Activated naive CD8-positive, alpha-beta T cell treated with anti-CD3 and anti-CD28 coated beads, Interleukin-2, amount 10 ng/mL, durations not matched to agents 7 days and 5 days (primary cell): ENCODE measurements at regions not wholly inside any gene's neighbourhood (a gene's known extent, or its start where the extent isn't known, plus 50 kb on each side); places are given as distances from the start of the nearest gene placed in this dataset.
"Not testable (repeated sequence)": the region's sequence is repeated elsewhere in the genome, so short reads cannot be mapped to it uniquely, and the experiment has no call there.

Experiments used
- ATAC-seq: fragments of 150-1000 bp; cut with Tn5 transposase; one replicate; pipeline ENCODE4 v1.10.0; 2021; ENCODE audit warnings: low read depth, moderate library complexity
- POLR2A ChIA-PET: fragments of 350-600 bp; sonication (Branson Sonifier 250); formaldehyde crosslinking; loops from one replicate; lab custom pipeline; 2021; ENCODE audit warnings: antibody characterized with exemption; lab: Charles Lee
- DNase-seq: peaks from one replicate; pipeline ENCODE4 v3.0.0; 2021
- H3K27ac Mint-ChIP-seq: one replicate; pipeline ENCODE4 v1.8.0; 2022; ENCODE audit warnings: mild to moderate bottlenecking, mixed read lengths
- H3K27me3 Mint-ChIP-seq: one replicate; pipeline ENCODE4 v1.8.0; 2022; ENCODE audit warnings: mild to moderate bottlenecking, moderate library complexity, mixed read lengths
- H3K36me3 Mint-ChIP-seq: one replicate; pipeline ENCODE4 v1.8.0; 2021; ENCODE audit warnings: mild to moderate bottlenecking, mixed read lengths
- H3K4me1 Mint-ChIP-seq: one replicate; pipeline ENCODE4 v1.8.0; 2021; ENCODE audit warnings: mixed read lengths
- H3K4me3 Mint-ChIP-seq: one replicate; pipeline ENCODE4 v1.8.0; 2022; ENCODE audit warnings: mild to moderate bottlenecking, moderate library complexity, mixed read lengths
- H3K9me3 Mint-ChIP-seq: one replicate; pipeline ENCODE4 v1.8.0; 2021; ENCODE audit warnings: mixed read lengths

DNA sequence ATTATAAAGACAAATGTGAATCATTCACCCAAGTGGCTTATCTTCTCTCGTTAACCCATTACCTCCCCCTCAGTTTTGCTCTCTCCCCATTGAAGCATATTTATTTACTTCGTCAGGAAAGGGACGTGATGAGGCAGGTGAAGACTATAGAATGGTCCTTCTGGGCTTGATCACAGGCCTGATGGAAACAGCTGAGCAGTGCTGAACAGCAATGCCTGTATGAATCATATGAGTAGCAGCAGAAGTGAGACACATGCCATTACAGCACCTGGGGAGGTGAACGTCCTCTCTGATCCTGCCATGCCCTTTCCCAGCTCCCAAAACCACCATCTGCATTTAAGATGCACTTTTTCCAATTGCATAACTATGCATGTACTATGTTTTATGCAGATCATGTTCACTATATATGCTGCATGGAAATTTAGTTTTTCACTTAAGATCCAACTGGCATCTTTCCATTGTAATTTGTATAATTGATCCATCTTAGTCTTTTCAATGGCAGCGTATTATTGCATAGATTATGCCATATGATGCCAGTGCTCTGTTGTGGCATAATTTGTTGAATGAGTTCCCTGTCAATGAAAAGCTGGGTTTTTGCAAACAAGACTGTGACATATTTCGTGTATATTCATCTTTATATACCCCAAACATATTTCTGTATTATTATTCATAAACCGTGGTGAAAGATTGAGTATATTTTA, 105.3 kb downstream of the CXCL12 start:
- no peak overlapping the region for H3K4me3 Mint-ChIP-seq
- H3K27me3 Mint-ChIP-seq, result no peaks in the 10 kb centered on the region
- no peaks in the 10 kb centered on the region for H3K9me3 Mint-ChIP-seq
- H3K27ac Mint-ChIP-seq, result no peak overlapping the region
- POLR2A ChIA-PET, result no interaction called here
- no peaks in the 10 kb centered on the region for H3K36me3 Mint-ChIP-seq
- no peaks in the 10 kb centered on the region for H3K4me1 Mint-ChIP-seq
- ATAC-seq, result no peak
- DNase-seq, result no peak

DNA sequence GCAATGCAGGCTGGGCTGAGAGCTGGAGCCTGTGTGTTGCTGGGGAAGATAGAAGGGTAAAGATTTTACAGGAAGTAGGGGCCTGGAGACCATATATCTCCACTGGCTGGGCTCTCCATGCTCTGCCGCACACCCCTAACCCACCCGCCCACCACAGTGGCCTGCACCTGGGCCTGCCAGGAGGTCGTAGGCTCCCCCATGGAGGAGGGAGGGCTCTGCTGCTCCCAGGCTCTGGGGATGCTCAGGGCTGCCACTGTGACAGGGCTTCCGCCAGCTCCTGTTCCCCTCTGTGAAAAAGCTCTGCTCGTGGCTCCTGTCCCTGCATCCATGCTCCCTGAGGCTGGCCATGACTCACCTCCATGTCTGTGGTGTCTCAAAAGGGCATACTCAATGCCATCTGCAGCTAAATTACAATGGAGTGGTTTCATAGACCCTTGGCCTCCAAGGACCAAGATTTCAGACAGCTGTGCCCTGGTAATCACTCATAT, 106.0 kb downstream of the CXCL12 start:
- POLR2A ChIA-PET, result no interaction called here
- ATAC-seq (no peak), DNase-seq (no peak)
- H3K4me3 Mint-ChIP-seq, result no peak overlapping the region
- H3K27me3 Mint-ChIP-seq, result no peaks in the 10 kb centered on the region
- H3K9me3 Mint-ChIP-seq, result no peaks in the 10 kb centered on the region
- no peak overlapping the region for H3K27ac Mint-ChIP-seq
- no peaks in the 10 kb centered on the region for H3K36me3 Mint-ChIP-seq
- no peaks in the 10 kb centered on the region for H3K4me1 Mint-ChIP-seq

- H3K4me3 Mint-ChIP-seq, POLR2A ChIA-PET, ATAC-seq: not testable (repeated sequence)
Observed at GRCh38 chr10:44268435-44268948, 116.4 kb downstream of the CXCL12 start.

GRCh38 chr10:44267007-44267406, 117.9 kb downstream of the CXCL12 start:
- POLR2A ChIA-PET, result no interaction called here
- no peaks in the 10 kb centered on the region for H3K27me3 Mint-ChIP-seq
- ATAC-seq (no peak), DNase-seq (no peak)
- H3K4me1 Mint-ChIP-seq, result no peaks in the 10 kb centered on the region
- H3K36me3 Mint-ChIP-seq, result no peaks in the 10 kb centered on the region
- no peak overlapping the region for H3K4me3 Mint-ChIP-seq
- H3K9me3 Mint-ChIP-seq, result peaks cover 4% of the 10 kb centered on the region
- H3K27ac Mint-ChIP-seq, result no peak overlapping the region

More at GRCh38 chr10:44268435-44268948, 116.4 kb downstream of the CXCL12 start:
- H3K27me3 Mint-ChIP-seq, H3K9me3 Mint-ChIP-seq, H3K27ac Mint-ChIP-seq, DNase-seq, H3K36me3 Mint-ChIP-seq, H3K4me1 Mint-ChIP-seq: not testable (repeated sequence)

DNA sequence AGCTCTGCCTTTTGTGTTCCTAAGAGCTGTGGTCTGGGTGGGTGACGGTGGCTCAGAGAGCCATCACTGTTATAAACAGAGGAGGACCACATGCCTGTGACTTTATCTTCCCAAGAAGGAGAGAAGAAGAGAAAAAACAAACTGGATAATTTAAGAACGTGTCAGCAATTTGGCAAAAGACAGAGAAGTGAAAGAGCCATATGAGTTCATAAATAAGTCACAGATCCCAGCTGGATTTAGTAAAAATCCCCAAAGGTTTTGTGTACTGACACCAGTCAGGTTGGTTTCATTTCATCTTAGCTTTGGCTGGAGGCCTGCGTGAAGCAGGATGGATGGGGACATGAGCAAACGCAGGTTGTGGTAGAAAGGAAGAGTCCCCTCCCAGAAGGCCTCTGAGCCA, 120.7 kb downstream of the CXCL12 start:
- no peaks in the 10 kb centered on the region for H3K27me3 Mint-ChIP-seq
- peaks cover 4% of the 10 kb centered on the region for H3K9me3 Mint-ChIP-seq
- no peak for DNase-seq
- no peak overlapping the region for H3K4me3 Mint-ChIP-seq
- POLR2A ChIA-PET, result no interaction called here
- H3K36me3 Mint-ChIP-seq, result no peaks in the 10 kb centered on the region
- H3K27ac Mint-ChIP-seq, result no peak overlapping the region
- no peak for ATAC-seq
- no peaks in the 10 kb centered on the region for H3K4me1 Mint-ChIP-seq

- no peak overlapping the region for H3K4me3 Mint-ChIP-seq
- H3K9me3 Mint-ChIP-seq, result peaks cover 4% of the 10 kb centered on the region
- H3K27me3 Mint-ChIP-seq, result no peaks in the 10 kb centered on the region
- POLR2A ChIA-PET, result no interaction called here
- no peaks in the 10 kb centered on the region for H3K36me3 Mint-ChIP-seq
- no peak overlapping the region for H3K27ac Mint-ChIP-seq
- ATAC-seq (no peak), DNase-seq (no peak)
- no peaks in the 10 kb centered on the region for H3K4me1 Mint-ChIP-seq
Observed at GRCh38 chr10:44263771-44264170, 121.1 kb downstream of the CXCL12 start.

- peaks cover 2% of the 10 kb centered on the region for H3K9me3 Mint-ChIP-seq
- POLR2A ChIA-PET, result no interaction called here
- no peaks in the 10 kb centered on the region for H3K4me1 Mint-ChIP-seq
- H3K4me3 Mint-ChIP-seq, result no peak overlapping the region
- ATAC-seq (no peak), DNase-seq (no peak)
- no peaks in the 10 kb centered on the region for H3K27me3 Mint-ChIP-seq
- H3K36me3 Mint-ChIP-seq, result no peaks in the 10 kb centered on the region
- no peak overlapping the region for H3K27ac Mint-ChIP-seq
Observed at GRCh38 chr10:44262551-44263251, 122.2 kb downstream of the CXCL12 start.

GRCh38 chr10:44261710-44262455, 123.0 kb downstream of the CXCL12 start:
- Mint-ChIP-seq H3K27me3 (no peaks in the 10 kb centered on the region), H3K36me3 (no peaks in the 10 kb centered on the region), H3K9me3 (peaks cover 2% of the 10 kb centered on the region), H3K4me3 (no peak overlapping the region), H3K27ac (no peak overlapping the region), H3K4me1 (no peaks in the 10 kb centered on the region)
- POLR2A ChIA-PET, result no interaction called here
- ATAC-seq (no peak), DNase-seq (no peak)

- no peaks in the 10 kb centered on the region for H3K27me3 Mint-ChIP-seq
- no peaks in the 10 kb centered on the region for H3K4me1 Mint-ChIP-seq
- no peak overlapping the region for H3K27ac Mint-ChIP-seq
- DNase-seq, result no peak
- POLR2A ChIA-PET, result no interaction called here
- ATAC-seq, result no peak
- H3K4me3 Mint-ChIP-seq, result no peak overlapping the region
- H3K9me3 Mint-ChIP-seq, result no peaks in the 10 kb centered on the region
- no peaks in the 10 kb centered on the region for H3K36me3 Mint-ChIP-seq
Observed at GRCh38 chr10:44261296-44261695, 123.6 kb downstream of the CXCL12 start.

DNA sequence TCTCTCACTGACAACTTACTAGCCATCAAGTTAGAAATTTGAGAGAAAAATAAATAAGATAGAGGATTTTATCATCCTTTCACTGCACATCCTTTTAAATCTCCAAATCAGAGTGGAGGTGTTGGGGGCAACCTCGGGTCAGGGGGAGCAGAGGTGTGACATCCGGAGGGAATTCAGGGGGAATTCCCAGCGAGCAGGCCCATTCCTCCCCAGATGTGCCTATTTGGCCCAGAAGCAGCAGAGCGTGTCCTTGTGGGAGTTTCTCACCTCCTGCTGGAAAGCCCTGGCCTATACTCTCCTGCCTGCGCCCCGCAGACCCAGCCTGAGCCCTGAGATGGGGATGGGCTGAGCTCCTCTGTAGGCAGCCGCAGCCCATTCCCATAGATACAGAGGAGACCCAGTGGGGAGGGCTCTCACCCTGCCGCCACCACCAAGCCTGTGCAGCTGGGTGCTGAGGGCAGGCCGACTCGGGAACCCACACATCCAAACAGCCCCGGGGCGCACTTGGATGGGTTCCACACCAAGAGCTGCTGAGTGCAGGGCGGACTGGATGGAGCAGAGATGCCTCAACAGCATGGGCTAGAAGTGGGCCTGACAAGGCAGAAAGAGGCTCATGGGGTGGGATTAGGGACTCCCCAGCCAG, 124.5 kb downstream of the CXCL12 start:
- H3K27me3 Mint-ChIP-seq, result peaks cover 2% of the 10 kb centered on the region
- no peaks in the 10 kb centered on the region for H3K4me1 Mint-ChIP-seq
- H3K9me3 Mint-ChIP-seq, result no peaks in the 10 kb centered on the region
- H3K27ac Mint-ChIP-seq, result no peak overlapping the region
- ATAC-seq, result no peak
- DNase-seq, result no peak
- no peak overlapping the region for H3K4me3 Mint-ChIP-seq
- POLR2A ChIA-PET, result no interaction called here
- H3K36me3 Mint-ChIP-seq, result no peaks in the 10 kb centered on the region

- Mint-ChIP-seq H3K36me3 (no peaks in the 10 kb centered on the region), H3K4me1 (no peaks in the 10 kb centered on the region), H3K27ac (no peak overlapping the region), H3K9me3 (no peaks in the 10 kb centered on the region), H3K4me3 (no peak overlapping the region), H3K27me3 (peaks cover 2% of the 10 kb centered on the region)
- POLR2A ChIA-PET, result no interaction called here
- ATAC-seq (no peak), DNase-seq (no peak)
Observed at GRCh38 chr10:44259090-44259874, 125.6 kb downstream of the CXCL12 start.

DNA sequence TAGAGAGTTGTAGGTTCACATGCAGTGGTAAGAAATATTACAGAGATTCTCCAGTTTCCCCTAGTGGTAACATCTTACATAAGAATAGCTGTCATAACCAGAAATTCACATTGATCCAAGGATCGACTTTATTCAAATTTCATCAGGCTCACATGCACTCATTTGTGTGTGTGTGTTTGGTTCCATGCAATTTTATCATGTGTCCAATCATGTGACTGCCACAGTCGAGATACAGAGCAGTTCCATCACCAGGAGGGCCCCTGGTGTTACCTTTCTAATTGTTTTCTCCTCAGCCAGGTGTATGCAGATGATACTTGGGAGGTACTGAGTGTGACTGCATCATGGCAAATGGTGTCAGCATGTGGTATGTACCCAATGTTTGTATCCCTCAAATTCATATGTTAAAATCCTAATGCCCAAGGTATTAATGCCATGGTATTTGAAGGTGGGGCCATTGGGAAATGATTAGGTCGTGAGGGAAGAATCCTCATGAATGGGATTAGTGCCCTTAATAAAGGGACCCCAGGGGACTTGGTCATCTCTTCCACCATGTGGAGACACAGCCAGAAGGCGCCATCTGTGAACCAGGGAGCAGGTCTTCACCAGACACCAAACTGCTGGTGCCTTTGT, 126.3 kb downstream of the CXCL12 start:
- no peak overlapping the region for H3K27ac Mint-ChIP-seq
- POLR2A ChIA-PET, result no interaction called here

More for the DNA sequence above, 126.3 kb downstream of the CXCL12 start:
- H3K27me3 Mint-ChIP-seq, result peaks cover 2% of the 10 kb centered on the region
- ATAC-seq (no peak), DNase-seq (no peak)
- no peaks in the 10 kb centered on the region for H3K36me3 Mint-ChIP-seq
- H3K4me3 Mint-ChIP-seq, result no peak overlapping the region
- no peaks in the 10 kb centered on the region for H3K4me1 Mint-ChIP-seq
- H3K9me3 Mint-ChIP-seq, result no peaks in the 10 kb centered on the region
